Endodermal cell (in vitro differentiated cells): ENCODE measurements at regions not wholly inside any gene's neighbourhood (a gene's known extent, or its start where the extent isn't known, plus 50 kb on each side); places are given as distances from the start of the nearest gene placed in this dataset.

Experiments
- DNase-seq: peaks from one replicate; pipeline ENCODE4 v3.0.0-alpha.2; 2017
- H3K27ac ChIP-seq: 2 replicates; pipeline ENCODE4 v1.5.1; 2013; ENCODE audit warnings: mild to moderate bottlenecking, low read depth, low read length, moderate library complexity
- H3K27me3 ChIP-seq: 2 replicates; pipeline ENCODE4 v1.6.1; 2013; ENCODE audit warnings: mild to moderate bottlenecking, low read length, moderate library complexity; ENCODE audit not compliant: insufficient read depth, control insufficient read depth, poor library complexity, severe bottlenecking
- H3K36me3 ChIP-seq: 2 replicates; pipeline ENCODE4 v1.7.0; 2013; ENCODE audit warnings: mild to moderate bottlenecking, low read length, moderate library complexity; ENCODE audit not compliant: control insufficient read depth, insufficient read depth
- H3K4me1 ChIP-seq: one replicate; pipeline ENCODE4 v1.7.0; 2013; ENCODE audit warnings: low read length; ENCODE audit not compliant: control insufficient read depth, insufficient read depth
- H3K4me3 ChIP-seq: 2 replicates; pipeline ENCODE4 v1.5.1; 2013; ENCODE audit warnings: mild to moderate bottlenecking, low read length, moderate library complexity
- H3K9ac ChIP-seq: 2 replicates; pipeline ENCODE4 v1.6.1; 2013; ENCODE audit warnings: mild to moderate bottlenecking, low read length, moderate library complexity; ENCODE audit not compliant: poor library complexity, severe bottlenecking; ENCODE audit errors: extremely low read depth
- H3K9me3 ChIP-seq: 2 replicates; pipeline ENCODE4 v1.6.1; 2013; ENCODE audit warnings: mild to moderate bottlenecking, low read length, moderate library complexity; ENCODE audit not compliant: control insufficient read depth
- H3K27ac Mint-ChIP-seq: 2 replicates; pipeline ENCODE4 v1.8.0; 2020; ENCODE audit warnings: mixed read lengths
- H3K27me3 Mint-ChIP-seq: 2 replicates; pipeline ENCODE4 v1.8.0; 2021; ENCODE audit warnings: mild to moderate bottlenecking, mixed read lengths; ENCODE audit not compliant: insufficient read depth
- H3K36me3 Mint-ChIP-seq: 2 replicates; pipeline ENCODE4 v1.8.0; 2020; ENCODE audit warnings: low read depth, mixed read lengths
- H3K4me1 Mint-ChIP-seq: 2 replicates; pipeline ENCODE4 v1.8.0; 2020; ENCODE audit warnings: mixed read lengths
- H3K4me3 Mint-ChIP-seq: 2 replicates; pipeline ENCODE4 v1.8.0; 2020; ENCODE audit warnings: mild to moderate bottlenecking, moderate library complexity, mixed read lengths
- H3K9me3 Mint-ChIP-seq: 2 replicates; pipeline ENCODE4 v1.8.0; 2020; ENCODE audit warnings: mild to moderate bottlenecking, mixed read lengths
- CTCF ChIP-seq: fragments of 200-600 bp; sonication (generic); conservative IDR thresholded peaks from 2 replicates; pipeline ENCODE4 v1.5.0; 2021; ENCODE audit warnings: antibody characterized with exemption, mild to moderate bottlenecking
- WGBS, 2 experiments: methylation state at CpG; one replicate each; pipeline versions ENCODE4 v1.1.5 to v1.1.7; 2013; ENCODE audit warnings: missing lambda C conversion rate in 2 of 2, mixed read lengths in 1 of 2; ENCODE audit not compliant: insufficient coverage in 1 of 2, insufficient read length in 1 of 2; 5-methylcytosine and 5-hydroxymethylcytosine counted together

- Histone ChIP-seq H3K4me1 (no peaks in the 10 kb centered on the region), H3K36me3 (no peaks in the 10 kb centered on the region), H3K27me3 (no peaks in the 10 kb centered on the region), H3K4me3 (no peak overlapping the region), H3K9me3 (no peaks in the 10 kb centered on the region), H3K9ac (no peak overlapping the region), H3K27ac (no peak overlapping the region)
- WGBS, 2 experiments: 92 to 97% methylated on average over 7 to 11 of the region's 11 CpGs
- no peaks in the 10 kb centered on the region for H3K9me3 Mint-ChIP-seq
- H3K27me3 Mint-ChIP-seq: peaks cover 4% of the 10 kb centered on the region
- H3K4me3 Mint-ChIP-seq: no peak overlapping the region
- no peaks in the 10 kb centered on the region for H3K36me3 Mint-ChIP-seq
- TF ChIP-seq CTCF: no peak
- no peak overlapping the region for H3K27ac Mint-ChIP-seq
- no peak for DNase-seq
- H3K4me1 Mint-ChIP-seq: peaks cover under 1% of the 10 kb centered on the region
These were observed 60.4 kb upstream of the BACE2 start for GRCh38 chr21:41107602-41108001.

- H3K27ac Mint-ChIP-seq: no peak overlapping the region
- no peak for TF ChIP-seq CTCF
- Histone ChIP-seq H3K27ac (no peak overlapping the region), H3K9me3 (no peaks in the 10 kb centered on the region), H3K36me3 (no peaks in the 10 kb centered on the region), H3K27me3 (no peaks in the 10 kb centered on the region), H3K4me3 (no peak overlapping the region), H3K4me1 (no peaks in the 10 kb centered on the region), H3K9ac (no peak overlapping the region)
- H3K4me3 Mint-ChIP-seq: no peak overlapping the region
- WGBS, 2 experiments: 91 to 93% methylated on average over 13 to 17 of the region's 17 CpGs
- H3K36me3 Mint-ChIP-seq: no peaks in the 10 kb centered on the region
- no peak for DNase-seq
- H3K9me3 Mint-ChIP-seq: no peaks in the 10 kb centered on the region
- peaks cover 12% of the 10 kb centered on the region for H3K4me1 Mint-ChIP-seq
- peaks cover 4% of the 10 kb centered on the region for H3K27me3 Mint-ChIP-seq
These were observed 59.0 kb upstream of the BACE2 start for GRCh38 chr21:41108668-41109585.

- H3K36me3 ChIP-seq: no peaks in the 10 kb centered on the region
- 88 to 93% methylated on average over 7 to 8 of the region's 8 CpGs for WGBS, 2 experiments
- DNase-seq: no peak
- H3K4me3 ChIP-seq: no peak overlapping the region
- H3K4me1 ChIP-seq: no peaks in the 10 kb centered on the region
- no peak overlapping the region for H3K27ac ChIP-seq
- Mint-ChIP-seq H3K4me1 (peaks cover 12% of the 10 kb centered on the region), H3K27ac (no peak overlapping the region), H3K27me3 (no peaks in the 10 kb centered on the region), H3K9me3 (no peaks in the 10 kb centered on the region), H3K36me3 (no peaks in the 10 kb centered on the region), H3K4me3 (no peak overlapping the region)
- H3K9me3 ChIP-seq: no peaks in the 10 kb centered on the region
- no peak for TF ChIP-seq CTCF
- no peaks in the 10 kb centered on the region for H3K27me3 ChIP-seq
- H3K9ac ChIP-seq: no peak overlapping the region
These were observed 57.8 kb upstream of the BACE2 start for GRCh38 chr21:41110161-41110560.
